ENCODE measurements at regions not wholly inside any gene's neighbourhood (a gene's known extent, or its start where the extent isn't known, plus 50 kb on each side); places are given as distances from the start of the nearest gene placed in this dataset.

- no peak for DNase-seq
Observed at GRCh38 chr12:66859751-66860440, 181.0 kb upstream of the GRIP1 start.

- DNase-seq = no peak
Observed at GRCh38 chr12:66860752-66861750, 182.2 kb upstream of the GRIP1 start.

- DNase-seq = no peak
Observed at GRCh38 chr12:66862356-66862985, 183.6 kb upstream of the GRIP1 start.

- DNase-seq = no peak
Observed at GRCh38 chr12:66863276-66863675, 184.4 kb upstream of the GRIP1 start.

- no peak for DNase-seq
Observed at GRCh38 chr12:66877925-66878324, 199.0 kb upstream of the GRIP1 start.

GRCh38 chr12:66879409-66879808 lies 200.5 kb upstream of the GRIP1 start:
- no peak for DNase-seq

- DNase-seq = no peak
Observed at GRCh38 chr12:66881386-66881785, 202.5 kb upstream of the GRIP1 start.

- peak; percentile 63 for DNase-seq
Observed at GRCh38 chr12:66884091-66884490, 205.2 kb upstream of the GRIP1 start.

- no peak for DNase-seq
Observed at GRCh38 chr12:66885115-66885875, 206.4 kb upstream of the GRIP1 start.

GRCh38 chr12:66896797-66897196 lies 217.9 kb upstream of the GRIP1 start:
- no peak for DNase-seq

- no peak for DNase-seq
Observed at GRCh38 chr12:66898700-66899469, 220.0 kb upstream of the GRIP1 start.

GRCh38 chr12:66899588-66899987 lies 220.7 kb upstream of the GRIP1 start:
- DNase-seq = no peak

- DNase-seq = no peak
Observed at GRCh38 chr12:66900616-66901015, 221.7 kb upstream of the GRIP1 start.

GRCh38 chr12:66901138-66901932 lies 222.5 kb upstream of the GRIP1 start:
- no peak for DNase-seq

- no peak for DNase-seq
Observed at GRCh38 chr12:66902020-66902419, 223.1 kb upstream of the GRIP1 start.

GRCh38 chr12:66903782-66904396 lies 225.0 kb upstream of the GRIP1 start:
- peak; percentile 29 for DNase-seq

- DNase-seq = no peak
Observed at GRCh38 chr12:66905201-66905600, 226.3 kb upstream of the GRIP1 start.

GRCh38 chr12:66910366-66910974 lies 231.6 kb upstream of the GRIP1 start:
- no peak for DNase-seq

- no peak for DNase-seq
Observed at GRCh38 chr12:66915306-66915904, 236.5 kb upstream of the GRIP1 start.

- no peak for DNase-seq
Observed at GRCh38 chr12:66916189-66916588, 237.3 kb upstream of the GRIP1 start.
